HL-60 (cell line): ENCODE measurements at regions not wholly inside any gene's neighbourhood (a gene's known extent, or its start where the extent isn't known, plus 50 kb on each side); places are given as distances from the start of the nearest gene placed in this dataset.

Experiments
- DNase-seq, 2 experiments: peaks; one replicate each; pipeline ENCODE4 v3.0.0-alpha.2; 2010 to 2020; ENCODE audit warnings: low read depth in 1 of 2, low spot score in 1 of 2
- H3K27ac ChIP-seq: fragments of 250-450 bp; sonication (Bioruptor Pico); replicated peaks from 2 replicates; pipeline ENCODE4 v1.5.1; 2020; ENCODE audit warnings: mild to moderate bottlenecking, moderate library complexity
- H3K27me3 ChIP-seq: fragments of 250-450 bp; sonication (Bioruptor Pico); 2 replicates; pipeline ENCODE4 v1.5.1; 2021; ENCODE audit warnings: mild to moderate bottlenecking, moderate library complexity; ENCODE audit not compliant: insufficient read depth, poor library complexity, severe bottlenecking
- H3K4me3 ChIP-seq: replicated peaks from 2 replicates; pipeline ENCODE4 v1.5.1; 2011; ENCODE audit warnings: mild to moderate bottlenecking, control low read depth, low read length; ENCODE audit not compliant: insufficient read depth
- CTCF ChIP-seq: IDR thresholded peaks from one replicate; pipeline ENCODE4 v1.5.1; 2011; ENCODE audit warnings: low read length, control low read depth, inconsistent platforms; ENCODE audit not compliant: insufficient read depth
- GABPA ChIP-seq: IDR thresholded peaks from 2 replicates; pipeline ENCODE4 v1.6.1; 2012; ENCODE audit warnings: low read depth
- POLR2AphosphoS5 ChIP-seq: IDR thresholded peaks from 2 replicates; pipeline ENCODE4 v1.6.1; 2012; ENCODE audit warnings: low read depth
- REST ChIP-seq: IDR thresholded peaks from 2 replicates; pipeline ENCODE4 v1.6.1; 2012; ENCODE audit warnings: low read depth; ENCODE audit not compliant: insufficient replicate concordance
- SPI1 ChIP-seq: IDR thresholded peaks from 2 replicates; pipeline ENCODE4 v1.6.1; 2012; ENCODE audit warnings: low read depth, mild to moderate bottlenecking, borderline replicate concordance

GRCh38 chr9:73775757-73776156 is 624.1 kb downstream of the ANXA1 start:
- no peaks in the 10 kb centered on the region for H3K27me3 ChIP-seq
- TF ChIP-seq CTCF (no peak), SPI1 (no peak), GABPA (no peak), REST (no peak), POLR2AphosphoS5 (no peak)
- no peak overlapping the region for H3K27ac ChIP-seq
- no peak overlapping the region for H3K4me3 ChIP-seq
- DNase-seq: no peak

- TF ChIP-seq GABPA: no peak
- TF ChIP-seq SPI1: no peak
- no peak for TF ChIP-seq REST
- TF ChIP-seq POLR2AphosphoS5: no peak
- no peak for TF ChIP-seq CTCF
- no peaks in the 10 kb centered on the region for H3K27me3 ChIP-seq
- H3K27ac ChIP-seq: no peak overlapping the region
- H3K4me3 ChIP-seq: no peak overlapping the region
- DNase-seq: peak in 1 of 2 experiments; percentile 24
Measured at GRCh38 chr9:73780916-73781315, 629.3 kb downstream of the ANXA1 start.

GRCh38 chr9:73782166-73782565 is 630.5 kb downstream of the ANXA1 start:
- DNase-seq: no peak
- Histone ChIP-seq H3K27ac (no peak overlapping the region), H3K4me3 (no peak overlapping the region), H3K27me3 (no peaks in the 10 kb centered on the region)
- TF ChIP-seq REST (no peak), CTCF (no peak), SPI1 (no peak), GABPA (no peak), POLR2AphosphoS5 (no peak)
